ENCODE measurements at regions not wholly inside any gene's neighbourhood (a gene's known extent, or its start where the extent isn't known, plus 50 kb on each side); places are given as distances from the start of the nearest gene placed in this dataset.
"Not testable (repeated sequence)": the region's sequence is repeated elsewhere in the genome, so short reads cannot be mapped to it uniquely, and the experiment has no call there.

GRCh38 chr11:126149759-126150625, 61.5 kb downstream of the RPUSD4 start:
- no peak for DNase-seq

- DNase-seq, result no peak
Observed at GRCh38 chr11:126148317-126148716, 63.1 kb downstream of the RPUSD4 start.

GRCh38 chr11:126147208-126148111, 64.0 kb downstream of the RPUSD4 start:
- no peak for DNase-seq

GRCh38 chr11:126146454-126147192, 64.8 kb downstream of the RPUSD4 start:
- no peak for DNase-seq

- DNase-seq, result no peak
Observed at GRCh38 chr11:126145954-126146353, 65.5 kb downstream of the RPUSD4 start.

GRCh38 chr11:126143491-126143890, 68.0 kb downstream of the RPUSD4 start:
- not testable (repeated sequence) for DNase-seq

GRCh38 chr11:126140926-126141280, 70.5 kb downstream of the RPUSD4 start:
- DNase-seq, result no peak

- no peak for DNase-seq
Observed at GRCh38 chr11:126140201-126140925, 71.1 kb downstream of the RPUSD4 start.

- DNase-seq, result peak; percentile 15
Observed at GRCh38 chr11:126139111-126140091, 72.0 kb downstream of the RPUSD4 start.

GRCh38 chr11:126138636-126139035, 72.8 kb downstream of the RPUSD4 start:
- no peak for DNase-seq

- DNase-seq, result no peak
Observed at GRCh38 chr11:126137136-126137535, 74.3 kb downstream of the RPUSD4 start.

GRCh38 chr11:126136507-126136906, 73.8 kb upstream of the CDON start:
- DNase-seq, result no peak

- no peak for DNase-seq
Observed at GRCh38 chr11:126135235-126136176, 72.8 kb upstream of the CDON start.

GRCh38 chr11:126134461-126135155, 71.9 kb upstream of the CDON start:
- DNase-seq, result no peak

GRCh38 chr11:126133901-126134300, 71.2 kb upstream of the CDON start:
- no peak for DNase-seq

GRCh38 chr11:126132319-126132718, 69.7 kb upstream of the CDON start:
- DNase-seq, result peak; percentile 17

- DNase-seq, result not testable (repeated sequence)
Observed at GRCh38 chr11:126130781-126131180, 68.1 kb upstream of the CDON start.

GRCh38 chr11:126129727-126130671, 67.3 kb upstream of the CDON start:
- DNase-seq, result no peak

Data from NCI-H1694 (cell line).